ENCODE measurements at regions not wholly inside any gene's neighbourhood (a gene's known extent, or its start where the extent isn't known, plus 50 kb on each side); places are given as distances from the start of the nearest gene placed in this dataset.

- TF ChIP-seq CTCF (IDR thresholded peaks at IDR 0.05): no peak
- TF ChIP-seq POLR2AphosphoS5 (IDR thresholded peaks at IDR 0.05; ENCODE audit: insufficient read depth in 1 of 2, low read depth in 1 of 2): no peak
Observed at GRCh38 chr9:81069923-81070322, 619.4 kb downstream of the TLE1 start.

All from vagina (tissue), 2 donors.